PC-9 (cell line): ENCODE measurements at regions not wholly inside any gene's neighbourhood (a gene's known extent, or its start where the extent isn't known, plus 50 kb on each side); places are given as distances from the start of the nearest gene placed in this dataset.

Experiments used
- EZH2 ChIP-seq: fragments of 200-600 bp; sonication (generic); IDR thresholded peaks from 2 replicates; pipeline ENCODE4 v1.8.0; 2017; ENCODE audit warnings: antibody characterized with exemption, low read depth
- TF ChIP-seq, protein P1 (sequence below): fragments of 200-600 bp; sonication (generic); conservative IDR thresholded peaks from 2 replicates; pipeline ENCODE4 v1.6.1; 2017; ENCODE audit warnings: mixed run types, antibody characterized with exemption, mild to moderate bottlenecking, moderate library complexity

- TF ChIP-seq, protein P1, sequence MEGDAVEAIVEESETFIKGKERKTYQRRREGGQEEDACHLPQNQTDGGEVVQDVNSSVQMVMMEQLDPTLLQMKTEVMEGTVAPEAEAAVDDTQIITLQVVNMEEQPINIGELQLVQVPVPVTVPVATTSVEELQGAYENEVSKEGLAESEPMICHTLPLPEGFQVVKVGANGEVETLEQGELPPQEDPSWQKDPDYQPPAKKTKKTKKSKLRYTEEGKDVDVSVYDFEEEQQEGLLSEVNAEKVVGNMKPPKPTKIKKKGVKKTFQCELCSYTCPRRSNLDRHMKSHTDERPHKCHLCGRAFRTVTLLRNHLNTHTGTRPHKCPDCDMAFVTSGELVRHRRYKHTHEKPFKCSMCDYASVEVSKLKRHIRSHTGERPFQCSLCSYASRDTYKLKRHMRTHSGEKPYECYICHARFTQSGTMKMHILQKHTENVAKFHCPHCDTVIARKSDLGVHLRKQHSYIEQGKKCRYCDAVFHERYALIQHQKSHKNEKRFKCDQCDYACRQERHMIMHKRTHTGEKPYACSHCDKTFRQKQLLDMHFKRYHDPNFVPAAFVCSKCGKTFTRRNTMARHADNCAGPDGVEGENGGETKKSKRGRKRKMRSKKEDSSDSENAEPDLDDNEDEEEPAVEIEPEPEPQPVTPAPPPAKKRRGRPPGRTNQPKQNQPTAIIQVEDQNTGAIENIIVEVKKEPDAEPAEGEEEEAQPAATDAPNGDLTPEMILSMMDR = no peak
- TF ChIP-seq EZH2 = no peak
Observed at GRCh38 chr15:77768521-77769078, 135.9 kb upstream of the LINGO1 start.
